ENCODE measurements at regions not wholly inside any gene's neighbourhood (a gene's known extent, or its start where the extent isn't known, plus 50 kb on each side); places are given as distances from the start of the nearest gene placed in this dataset.
"Not testable (repeated sequence)": the region's sequence is repeated elsewhere in the genome, so short reads cannot be mapped to it uniquely, and the experiment has no call there.

DNA sequence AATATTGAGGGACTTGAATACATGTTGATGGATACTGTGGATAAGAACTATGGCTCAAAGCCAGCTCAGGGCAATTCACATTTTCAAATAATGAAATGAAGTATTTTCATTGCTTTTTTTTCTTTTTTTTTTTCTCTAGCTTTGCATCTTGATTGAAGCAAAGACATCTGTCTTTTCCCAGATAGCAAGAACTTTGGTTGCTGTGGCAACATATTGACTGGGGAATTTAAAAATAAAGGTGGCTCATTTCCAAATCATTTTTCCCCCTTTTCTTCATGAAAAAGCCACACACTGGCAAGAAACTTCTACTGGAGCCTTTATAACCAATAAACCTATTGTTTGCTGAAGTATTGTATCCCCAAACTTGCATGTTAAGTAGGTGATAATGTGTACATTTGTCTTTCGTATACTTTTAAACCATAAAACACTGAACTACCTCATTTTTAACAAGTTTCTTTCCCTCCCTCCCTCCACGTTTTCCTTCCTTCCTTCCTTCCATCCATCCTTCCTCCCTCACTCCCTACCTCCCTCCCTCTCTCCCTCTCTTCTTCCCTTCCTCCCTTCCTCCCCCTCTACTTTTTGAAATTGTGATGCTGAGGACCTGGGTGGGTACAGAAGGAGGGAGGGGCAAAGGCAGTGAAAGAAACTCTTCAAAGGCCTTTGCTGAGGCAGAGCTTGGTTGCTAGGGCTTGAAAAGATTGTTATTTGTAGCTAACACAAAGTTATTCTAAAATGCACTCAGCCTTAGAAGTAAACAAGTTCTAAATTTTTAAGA is 343.5 kb upstream of the SPRY2 start:
- no peak overlapping the region for H3K4me3 ChIP-seq
- no peak overlapping the region for H3K27ac ChIP-seq
- TF ChIP-seq, protein P1, sequence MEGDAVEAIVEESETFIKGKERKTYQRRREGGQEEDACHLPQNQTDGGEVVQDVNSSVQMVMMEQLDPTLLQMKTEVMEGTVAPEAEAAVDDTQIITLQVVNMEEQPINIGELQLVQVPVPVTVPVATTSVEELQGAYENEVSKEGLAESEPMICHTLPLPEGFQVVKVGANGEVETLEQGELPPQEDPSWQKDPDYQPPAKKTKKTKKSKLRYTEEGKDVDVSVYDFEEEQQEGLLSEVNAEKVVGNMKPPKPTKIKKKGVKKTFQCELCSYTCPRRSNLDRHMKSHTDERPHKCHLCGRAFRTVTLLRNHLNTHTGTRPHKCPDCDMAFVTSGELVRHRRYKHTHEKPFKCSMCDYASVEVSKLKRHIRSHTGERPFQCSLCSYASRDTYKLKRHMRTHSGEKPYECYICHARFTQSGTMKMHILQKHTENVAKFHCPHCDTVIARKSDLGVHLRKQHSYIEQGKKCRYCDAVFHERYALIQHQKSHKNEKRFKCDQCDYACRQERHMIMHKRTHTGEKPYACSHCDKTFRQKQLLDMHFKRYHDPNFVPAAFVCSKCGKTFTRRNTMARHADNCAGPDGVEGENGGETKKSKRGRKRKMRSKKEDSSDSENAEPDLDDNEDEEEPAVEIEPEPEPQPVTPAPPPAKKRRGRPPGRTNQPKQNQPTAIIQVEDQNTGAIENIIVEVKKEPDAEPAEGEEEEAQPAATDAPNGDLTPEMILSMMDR (IDR thresholded peaks at IDR 0.05): no peak
- TF ChIP-seq POLR2A (IDR thresholded peaks at IDR 0.05): no peak
- no peaks in the 10 kb centered on the region for H3K9me3 ChIP-seq (replicated peaks in 1 of 3)
- H3K27me3 ChIP-seq: no peaks in the 10 kb centered on the region
- WGBS, 4 donors: 60 to 73% (median 64%) methylated on average over 2 of the region's 2 CpGs
- no peaks in the 10 kb centered on the region for H3K36me3 ChIP-seq (replicated peaks in 1 of 2)
- intact Hi-C loops (cut with DNase I): no loop called here
- no peak for DNase-seq
- no peaks in the 10 kb centered on the region for H3K4me1 ChIP-seq (replicated peaks in 1 of 2)

GRCh38 chr13:80680786-80681366 is 339.9 kb upstream of the SPRY2 start:
- DNase-seq: no peak
- Histone ChIP-seq H3K27me3 (no peaks in the 10 kb centered on the region), H3K4me1 (replicated peaks in 1 of 2) (no peaks in the 10 kb centered on the region), H3K9me3 (replicated peaks in 1 of 3) (no peaks in the 10 kb centered on the region), H3K27ac (no peak overlapping the region), H3K4me3 (no peak overlapping the region), H3K36me3 (replicated peaks in 1 of 2) (no peaks in the 10 kb centered on the region)
- intact Hi-C loops (cut with DNase I): no loop called here
- TF ChIP-seq, protein P1 (IDR thresholded peaks at IDR 0.05): no peak
- TF ChIP-seq POLR2A (IDR thresholded peaks at IDR 0.05): no peak
- 80 to 86% (median 83%) methylated on average over 1 of the region's 1 CpG for WGBS, 4 donors

- no peak for TF ChIP-seq POLR2A (IDR thresholded peaks at IDR 0.05)
- TF ChIP-seq, protein P1 (IDR thresholded peaks at IDR 0.05): no peak
- 81 to 91% (median 86%) methylated on average over 1 of the region's 1 CpG for WGBS, 4 donors
- intact Hi-C loops (cut with DNase I): no loop called here
Observed at GRCh38 chr13:80679423-80679822, 338.5 kb upstream of the SPRY2 start.

DNA sequence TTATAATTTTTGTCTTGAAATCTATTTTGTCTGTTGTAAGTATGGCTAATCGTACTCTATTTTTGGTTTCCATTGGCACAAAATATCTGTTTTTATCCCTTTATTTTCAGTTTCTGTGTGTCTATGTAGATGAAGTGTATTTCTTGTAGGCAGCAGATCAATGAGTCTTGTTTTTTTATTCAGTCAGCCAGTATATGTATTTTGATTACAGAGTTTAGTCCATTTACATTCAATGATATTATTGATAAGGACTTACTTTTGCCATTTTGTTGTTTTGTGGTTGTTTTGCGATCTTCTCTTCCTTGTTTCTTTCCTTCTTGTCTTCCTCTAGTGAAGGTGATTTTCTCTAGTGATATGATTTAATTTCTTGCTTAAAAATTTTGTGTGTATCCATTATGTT is 336.3 kb upstream of the SPRY2 start:
- Histone ChIP-seq H3K27ac (no peak overlapping the region), H3K4me3 (no peak overlapping the region), H3K9me3 (replicated peaks in 1 of 3) (no peaks in the 10 kb centered on the region), H3K27me3 (no peaks in the 10 kb centered on the region), H3K36me3 (replicated peaks in 1 of 2) (no peaks in the 10 kb centered on the region), H3K4me1 (replicated peaks in 1 of 2) (no peaks in the 10 kb centered on the region)
- no peak for DNase-seq
- WGBS, 4 donors: 81 to 89% (median 84%) methylated on average over 2 of the region's 2 CpGs
- TF ChIP-seq POLR2A (IDR thresholded peaks at IDR 0.05): no peak
- TF ChIP-seq, protein P1 (IDR thresholded peaks at IDR 0.05): no peak
- intact Hi-C loops (cut with DNase I): no loop called here

More at GRCh38 chr13:80679423-80679822, 338.5 kb upstream of the SPRY2 start:
- no peak overlapping the region for H3K4me3 ChIP-seq
- H3K27ac ChIP-seq: no peak overlapping the region
- no peak for DNase-seq
- no peaks in the 10 kb centered on the region for H3K27me3 ChIP-seq
- H3K9me3 ChIP-seq (replicated peaks in 1 of 3): no peaks in the 10 kb centered on the region
- H3K36me3 ChIP-seq (replicated peaks in 1 of 2): no peaks in the 10 kb centered on the region
- H3K4me1 ChIP-seq (replicated peaks in 1 of 2): no peaks in the 10 kb centered on the region

- H3K4me3 ChIP-seq; DNase-seq; intact Hi-C loops (cut with DNase I); H3K27me3 ChIP-seq; H3K4me1 ChIP-seq (replicated peaks in 1 of 2); H3K36me3 ChIP-seq (replicated peaks in 1 of 2); H3K27ac ChIP-seq; H3K9me3 ChIP-seq (replicated peaks in 1 of 3): not testable (repeated sequence)
- 50 to 95% (median 94%) methylated on average over 1 to 2 of the region's 2 CpGs for WGBS, 4 donors
Observed at GRCh38 chr13:80675442-80675841, 334.5 kb upstream of the SPRY2 start.
